Erythroblast (primary cell): ENCODE measurements at regions not wholly inside any gene's neighbourhood (a gene's known extent, or its start where the extent isn't known, plus 50 kb on each side); places are given as distances from the start of the nearest gene placed in this dataset.

ENCODE experiments used
- DNase-seq, 2 experiments: peaks; one replicate each; lab custom pipeline; 2025; lab: John Stamatoyannopoulos, UW
- GATA1 ChIP-seq: IDR thresholded peaks from 2 replicates; pipeline ENCODE4 v1.6.1; 2011; ENCODE audit warnings: low read depth, mild to moderate bottlenecking, control low read depth, low read length, moderate library complexity
- POLR2A ChIP-seq: IDR thresholded peaks from 2 replicates; pipeline ENCODE4 v1.6.1; 2011; ENCODE audit warnings: mild to moderate bottlenecking, low read length

DNA sequence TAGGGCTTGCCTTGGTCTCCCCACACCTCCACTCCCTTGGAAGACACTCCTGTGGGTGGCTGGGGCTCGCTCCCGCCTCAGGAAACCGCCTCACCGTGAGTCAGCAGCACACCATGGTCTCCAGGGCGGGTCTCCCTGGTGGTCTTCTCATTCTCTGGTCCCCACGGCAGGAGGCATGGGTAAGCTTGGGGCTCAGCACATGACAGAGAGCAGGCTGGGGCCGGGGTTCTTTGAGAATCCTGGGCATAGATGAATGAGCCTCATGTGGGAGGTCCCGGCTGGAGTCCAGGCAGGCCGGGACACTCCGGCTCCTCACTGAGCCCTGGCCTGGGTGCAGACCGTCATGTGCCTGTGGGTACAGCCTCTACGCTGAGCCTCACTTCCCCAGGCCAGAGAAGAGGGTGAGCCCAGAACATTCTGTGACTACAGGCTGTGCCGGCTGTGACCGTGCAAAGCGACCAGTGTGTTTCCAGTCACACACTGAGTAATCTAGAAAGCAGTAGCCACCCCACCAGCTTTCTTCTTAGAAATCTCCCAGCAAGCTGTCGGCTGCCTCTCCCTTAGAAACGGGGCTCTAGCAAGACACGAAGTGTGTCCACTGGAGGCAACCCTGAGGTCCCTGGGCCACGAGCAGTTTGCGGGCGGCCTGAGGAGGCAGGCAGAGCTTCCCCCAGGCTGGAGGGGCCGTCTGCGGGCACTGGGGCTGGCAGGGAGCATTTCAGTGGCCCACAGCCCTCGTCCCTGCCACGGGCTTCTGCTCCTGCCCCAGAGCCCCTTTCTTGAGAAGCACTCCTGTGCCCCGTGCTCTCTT, 93.1 kb downstream of the RHOB start:
- no peak for DNase-seq
- TF ChIP-seq POLR2A (no peak), GATA1 (no peak)

DNA sequence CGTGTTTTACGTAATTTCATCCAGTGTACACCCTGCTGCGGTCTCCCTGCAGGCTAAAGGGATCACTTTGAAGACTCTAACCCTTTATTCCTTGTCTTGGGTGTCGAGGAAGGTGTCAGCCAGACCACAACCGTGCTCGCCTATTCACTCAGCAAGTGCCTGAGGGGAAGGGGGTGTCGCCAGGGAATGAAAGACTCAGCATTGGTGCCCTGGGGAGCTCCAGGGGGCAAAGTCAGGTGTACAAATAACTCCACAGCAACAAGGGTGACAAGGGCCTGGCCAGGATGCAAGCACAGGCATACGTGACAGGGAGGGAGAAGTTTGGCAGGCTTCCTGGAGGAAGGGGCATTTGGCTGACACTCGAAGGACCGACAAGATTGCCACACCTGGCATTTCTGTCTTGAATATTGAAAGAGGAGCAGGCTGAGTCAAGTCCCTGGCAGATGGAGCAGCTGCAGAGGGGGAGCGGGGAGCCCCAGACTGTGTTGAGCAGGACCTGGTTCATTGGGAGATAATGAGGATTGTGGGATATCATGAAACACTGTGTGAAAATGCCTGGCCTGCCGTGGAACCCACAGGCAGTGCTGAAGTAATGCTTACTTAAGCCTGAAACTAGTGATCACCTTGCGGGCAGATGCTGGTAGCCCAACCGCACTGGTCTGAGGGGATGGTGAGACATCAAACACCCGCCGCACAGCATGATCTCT, 93.9 kb downstream of the RHOB start:
- no peak for DNase-seq

DNA sequence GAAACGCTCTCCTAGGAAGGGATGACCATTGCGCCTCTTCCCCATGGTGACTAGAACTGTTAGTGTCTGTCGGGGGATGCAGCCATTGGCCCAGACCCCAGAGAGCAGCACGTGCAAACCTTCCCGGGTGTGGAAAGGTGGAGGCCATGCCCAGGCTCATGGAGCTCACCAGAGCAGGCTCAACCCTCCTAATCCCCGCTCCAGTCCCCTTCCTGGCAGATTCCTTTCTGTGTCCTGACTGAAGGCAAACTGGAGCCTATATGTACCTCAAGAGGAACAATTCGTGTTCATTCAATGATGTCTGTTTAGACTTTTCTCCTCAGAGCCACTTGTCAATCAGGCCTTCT, 94.4 kb downstream of the RHOB start:
- TF ChIP-seq POLR2A (no peak), GATA1 (no peak)
- no peak for DNase-seq

More for the DNA sequence above, 93.9 kb downstream of the RHOB start:
- TF ChIP-seq GATA1 (no peak), POLR2A (no peak)

DNA sequence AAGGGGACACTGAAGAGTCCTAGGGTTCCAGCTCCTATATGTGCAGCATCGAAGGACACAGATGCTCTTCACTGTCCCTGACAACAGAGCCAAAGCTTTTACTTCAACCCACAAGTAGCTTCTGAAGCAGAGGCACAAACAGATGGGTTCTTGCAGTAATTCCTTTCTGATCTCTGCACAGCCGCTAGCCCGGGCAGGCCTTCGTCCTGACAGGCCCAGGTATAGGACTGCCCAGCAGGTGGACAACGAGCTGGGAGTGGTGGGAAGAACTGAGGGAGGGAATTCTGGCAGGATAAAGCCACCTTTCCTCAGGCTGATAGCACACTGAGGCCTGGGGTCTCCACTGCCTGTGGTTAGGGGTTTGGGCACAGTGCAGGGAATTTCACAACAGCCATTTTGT, 94.8 kb downstream of the RHOB start:
- no peak for DNase-seq
- TF ChIP-seq POLR2A = no peak
- TF ChIP-seq GATA1 = no peak

DNA sequence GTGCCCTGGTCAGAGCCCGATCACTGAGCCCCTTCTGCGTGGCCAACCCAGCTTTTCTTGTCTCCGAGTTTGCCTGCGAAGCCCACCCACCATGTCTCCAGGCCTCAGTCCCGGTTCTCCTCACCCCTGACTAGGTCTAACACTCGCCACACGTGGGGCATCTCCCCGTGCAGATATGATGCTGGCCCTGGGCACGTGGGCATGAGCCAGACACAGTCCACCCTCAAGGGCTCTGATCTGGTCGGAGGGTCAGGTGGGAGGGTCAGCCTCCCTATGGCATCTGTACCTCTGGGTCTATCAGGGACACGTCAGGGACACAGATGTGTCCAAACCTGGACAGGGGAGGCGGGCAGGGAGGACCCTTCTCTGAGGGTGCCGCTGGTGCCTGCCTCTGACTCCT, 95.4 kb downstream of the RHOB start:
- DNase-seq = no peak
- TF ChIP-seq GATA1 (no peak), POLR2A (no peak)

DNA sequence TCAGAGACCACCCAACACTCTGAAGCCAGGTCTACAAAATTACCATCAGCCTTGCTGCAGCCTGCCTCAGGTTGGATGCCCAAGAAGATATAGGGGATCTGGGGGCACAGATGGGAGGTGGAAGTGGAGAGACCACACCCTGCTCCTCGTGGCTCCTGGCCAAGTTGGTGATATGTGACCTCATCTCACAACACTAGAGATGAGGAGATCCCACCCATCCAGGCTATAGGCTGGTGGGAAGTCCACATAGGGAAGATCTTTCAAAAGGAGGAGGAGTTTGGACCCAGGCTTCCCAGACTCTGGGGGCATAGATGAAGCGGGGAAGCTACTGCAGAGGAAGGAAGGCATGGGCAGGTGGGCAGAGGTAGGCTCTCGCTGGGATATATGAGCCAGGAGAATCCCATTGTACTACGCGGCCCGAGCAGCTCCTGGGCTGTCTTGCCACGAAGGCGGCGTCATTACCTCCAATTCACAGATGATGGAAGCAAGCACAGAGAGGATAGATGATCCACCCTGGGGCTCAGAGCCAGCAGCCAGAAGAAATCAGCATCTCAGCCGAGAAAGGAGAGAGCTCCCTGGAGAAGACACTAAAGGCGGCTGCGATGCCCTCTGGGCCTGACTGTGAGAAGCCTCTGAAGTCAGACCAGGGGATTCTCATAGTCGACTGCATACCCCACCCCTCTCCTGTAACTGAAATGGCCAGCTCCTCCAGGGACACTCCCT, 96.0 kb downstream of the RHOB start:
- no peak for TF ChIP-seq GATA1
- TF ChIP-seq POLR2A = no peak
- DNase-seq = no peak

DNA sequence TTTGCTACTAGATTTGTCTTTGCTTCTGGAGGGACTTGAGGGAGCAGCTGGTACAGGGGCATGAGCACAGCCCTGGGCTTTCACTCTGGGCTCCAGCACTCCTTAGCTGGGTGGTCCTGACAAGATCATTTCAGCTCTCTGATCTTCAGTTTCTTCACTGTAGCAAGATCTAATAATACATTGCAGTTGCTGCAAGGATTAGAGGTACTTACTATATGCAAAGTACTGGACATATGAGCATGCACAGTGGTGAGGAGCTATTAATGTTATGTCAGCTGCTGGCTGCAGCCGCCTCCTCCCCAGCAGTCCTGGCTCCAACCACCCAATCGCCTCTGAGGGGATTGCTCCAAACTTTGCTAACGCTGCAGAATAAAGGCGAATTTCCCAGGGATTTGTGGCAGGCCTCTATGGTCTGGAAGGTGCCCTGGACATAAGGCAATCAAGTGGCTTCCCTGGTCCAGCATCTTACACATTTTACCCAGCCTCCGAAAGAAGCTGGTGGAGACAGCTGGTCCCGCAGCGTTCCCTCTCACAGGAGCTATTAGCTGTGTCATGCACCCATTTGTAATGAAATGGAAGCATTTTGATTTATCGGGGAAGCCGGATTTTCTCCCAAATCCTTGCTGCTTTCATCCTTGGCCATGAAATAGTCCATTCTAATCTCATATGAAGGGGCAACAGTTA, 96.7 kb downstream of the RHOB start:
- no peak for TF ChIP-seq GATA1
- TF ChIP-seq POLR2A = no peak

DNA sequence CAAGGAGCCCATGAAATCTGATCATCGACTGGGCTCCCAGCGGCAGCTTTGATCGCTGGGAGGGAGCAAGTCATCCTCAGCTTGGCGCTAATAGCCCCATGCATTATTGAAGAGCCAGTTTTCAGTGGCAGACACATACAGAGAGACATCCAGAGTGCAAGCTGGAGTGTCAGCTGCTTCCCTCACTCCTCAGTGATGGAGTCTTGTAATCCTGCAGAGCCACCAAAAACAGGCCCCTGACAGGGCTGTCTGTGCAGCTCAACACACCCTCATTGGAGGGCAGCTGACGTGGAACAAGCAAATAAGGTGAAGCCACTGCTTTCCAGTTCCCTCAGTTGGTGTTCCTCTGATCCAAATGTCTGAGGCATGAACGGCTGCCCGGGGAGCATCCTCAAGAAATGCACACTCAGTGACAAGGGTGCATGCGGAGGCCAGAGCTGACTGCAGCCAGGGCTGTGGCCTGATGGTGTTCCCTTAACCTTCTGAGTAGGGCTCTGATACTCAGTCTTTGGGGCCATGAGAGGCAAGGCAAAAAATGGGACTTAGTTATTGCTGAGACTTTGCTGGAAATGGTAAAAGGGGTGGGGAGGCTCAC, 97.4 kb downstream of the RHOB start:
- DNase-seq = no peak
- TF ChIP-seq GATA1 (no peak), POLR2A (no peak)

More for the DNA sequence above, 96.7 kb downstream of the RHOB start:
- DNase-seq = no peak

DNA sequence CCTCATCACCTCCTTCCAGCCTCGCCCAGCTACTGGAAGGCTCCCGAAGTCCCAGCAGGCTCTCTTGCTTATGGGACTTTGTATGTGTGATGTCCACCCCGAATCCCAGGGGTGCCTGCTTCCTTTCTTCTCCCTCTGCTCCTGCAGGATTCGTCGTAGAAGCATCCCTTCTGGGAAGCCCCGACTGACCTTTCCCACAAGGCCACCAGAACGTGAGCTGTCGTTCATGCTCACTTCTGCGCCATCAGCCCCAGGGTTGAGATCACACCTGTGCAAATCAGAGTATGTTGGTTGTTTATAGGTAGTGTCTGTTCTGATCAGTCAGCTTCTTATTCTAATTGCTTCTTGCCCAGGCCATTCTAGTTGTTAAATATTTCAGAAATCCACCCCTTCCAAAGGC, 101.8 kb downstream of the HS1BP3 start:
- TF ChIP-seq GATA1 (no peak), POLR2A (no peak)
- no peak for DNase-seq

DNA sequence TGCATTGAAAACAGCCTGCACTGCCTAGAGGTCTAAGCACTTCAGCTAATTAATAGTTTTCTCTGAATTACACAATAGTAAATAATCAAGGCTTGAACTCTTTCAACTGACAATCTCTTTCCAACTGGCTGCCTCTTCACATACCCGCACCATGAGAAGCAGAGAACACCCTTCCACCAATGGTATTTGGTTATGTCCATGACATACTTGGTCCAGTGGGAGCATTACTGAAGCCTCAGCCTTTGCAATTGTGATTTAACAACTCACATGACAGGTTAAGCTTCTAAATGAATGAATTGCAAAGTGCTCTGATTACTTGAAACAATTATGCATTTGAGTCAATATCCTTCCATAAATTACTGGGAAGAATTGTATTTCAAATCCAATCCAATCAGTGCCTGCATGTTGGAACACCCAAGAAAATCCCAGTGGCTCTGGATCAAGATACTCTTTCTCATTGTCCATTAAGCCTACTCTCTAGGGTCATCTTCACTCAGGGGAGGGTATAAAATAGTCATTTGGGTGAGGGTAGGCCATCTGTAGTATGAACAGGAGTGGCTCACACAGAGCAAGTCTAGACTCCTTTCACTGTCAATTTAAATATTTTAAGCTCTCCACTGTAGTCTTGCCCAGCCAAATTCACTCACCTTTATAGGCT, 101.1 kb downstream of the HS1BP3 start:
- no peak for DNase-seq
- TF ChIP-seq GATA1 (no peak), POLR2A (no peak)

DNA sequence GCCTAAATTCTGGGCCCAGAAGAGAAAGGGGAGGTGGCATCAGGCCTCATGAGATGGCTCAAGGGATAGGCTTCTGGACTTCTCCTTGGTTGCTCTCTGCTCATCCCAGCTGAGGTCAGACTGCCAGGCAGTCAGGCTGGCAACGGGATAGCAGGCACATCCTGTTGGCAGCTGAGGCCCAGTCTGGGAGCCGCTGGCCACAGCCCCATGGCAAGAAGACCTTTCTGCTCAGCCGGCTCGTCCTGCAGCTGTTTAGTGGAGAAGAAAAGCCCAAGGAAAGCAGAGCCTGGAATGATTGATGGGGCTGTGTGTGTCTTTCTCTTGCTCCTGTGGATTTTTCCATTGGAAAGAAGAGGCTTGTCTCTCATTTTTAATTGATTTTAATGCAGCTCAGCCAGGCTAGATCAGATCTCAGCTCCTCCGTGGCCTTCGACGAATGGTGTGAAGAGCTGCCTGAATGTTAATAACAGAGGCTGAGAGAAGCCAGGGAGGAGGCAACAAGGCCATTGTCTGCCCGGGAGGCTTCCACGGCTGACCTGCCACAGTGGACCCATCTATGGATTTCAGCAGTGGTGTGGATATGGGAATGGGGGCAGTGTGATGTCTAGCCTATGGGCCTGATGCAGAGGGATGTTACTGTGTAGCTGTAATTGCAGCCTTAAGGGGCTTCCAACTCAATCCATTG, 99.5 kb downstream of the HS1BP3 start:
- no peak for TF ChIP-seq GATA1
- TF ChIP-seq POLR2A = no peak
- no peak for DNase-seq

DNA sequence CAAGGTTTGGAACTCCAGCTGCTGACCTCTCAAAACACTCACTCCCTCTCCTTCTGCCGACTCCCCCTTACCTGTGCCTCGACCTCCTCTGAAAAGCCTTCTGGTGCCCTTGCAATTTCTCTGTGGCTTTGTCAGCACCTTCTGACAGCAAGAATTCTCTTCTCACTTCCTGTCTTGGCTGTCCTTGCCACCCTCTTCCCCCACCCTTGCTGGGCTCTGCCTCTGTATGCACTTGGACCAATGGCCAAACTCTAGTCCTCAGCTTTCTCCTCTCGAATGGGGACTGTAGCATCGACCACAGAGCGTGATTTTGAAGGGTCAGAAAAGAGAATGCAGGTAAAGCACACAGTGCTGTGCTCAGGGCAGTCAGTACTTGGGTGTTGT, 99.0 kb downstream of the HS1BP3 start:
- no peak for DNase-seq
- TF ChIP-seq POLR2A (no peak), GATA1 (no peak)

DNA sequence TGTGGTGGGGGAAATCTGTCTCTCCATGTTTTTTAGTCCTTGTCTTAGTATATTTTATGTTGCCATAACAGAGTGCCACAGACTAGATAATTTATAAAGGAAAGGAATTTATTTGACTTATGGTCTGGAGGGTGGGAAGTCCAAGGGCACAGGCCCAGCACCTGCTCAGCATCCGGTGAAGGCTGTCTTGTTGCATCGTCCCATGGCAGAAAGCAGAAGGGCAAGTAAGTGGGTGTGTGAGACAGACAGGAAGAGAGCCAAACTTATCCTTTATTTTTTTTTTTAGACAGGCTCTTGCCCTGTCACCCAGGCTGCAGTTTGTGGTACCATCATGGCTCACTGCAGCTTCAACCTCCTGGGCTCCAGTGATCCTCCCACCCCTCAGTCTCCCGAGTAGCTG, 98.1 kb downstream of the HS1BP3 start:
- no peak for TF ChIP-seq POLR2A
- TF ChIP-seq GATA1 = no peak
- DNase-seq = no peak
